ENCODE measurements at regions not wholly inside any gene's neighbourhood (a gene's known extent, or its start where the extent isn't known, plus 50 kb on each side); places are given as distances from the start of the nearest gene placed in this dataset.

- no peak for TF ChIP-seq EZH2phosphoT487 (IDR thresholded peaks at IDR 0.05; ENCODE audit: borderline replicate concordance)
- TF ChIP-seq, protein P1, sequence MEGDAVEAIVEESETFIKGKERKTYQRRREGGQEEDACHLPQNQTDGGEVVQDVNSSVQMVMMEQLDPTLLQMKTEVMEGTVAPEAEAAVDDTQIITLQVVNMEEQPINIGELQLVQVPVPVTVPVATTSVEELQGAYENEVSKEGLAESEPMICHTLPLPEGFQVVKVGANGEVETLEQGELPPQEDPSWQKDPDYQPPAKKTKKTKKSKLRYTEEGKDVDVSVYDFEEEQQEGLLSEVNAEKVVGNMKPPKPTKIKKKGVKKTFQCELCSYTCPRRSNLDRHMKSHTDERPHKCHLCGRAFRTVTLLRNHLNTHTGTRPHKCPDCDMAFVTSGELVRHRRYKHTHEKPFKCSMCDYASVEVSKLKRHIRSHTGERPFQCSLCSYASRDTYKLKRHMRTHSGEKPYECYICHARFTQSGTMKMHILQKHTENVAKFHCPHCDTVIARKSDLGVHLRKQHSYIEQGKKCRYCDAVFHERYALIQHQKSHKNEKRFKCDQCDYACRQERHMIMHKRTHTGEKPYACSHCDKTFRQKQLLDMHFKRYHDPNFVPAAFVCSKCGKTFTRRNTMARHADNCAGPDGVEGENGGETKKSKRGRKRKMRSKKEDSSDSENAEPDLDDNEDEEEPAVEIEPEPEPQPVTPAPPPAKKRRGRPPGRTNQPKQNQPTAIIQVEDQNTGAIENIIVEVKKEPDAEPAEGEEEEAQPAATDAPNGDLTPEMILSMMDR (conservative IDR thresholded peaks at IDR 0.05; ENCODE audit: low read length): no peak
- H3K9me3 ChIP-seq (ENCODE audit: insufficient read depth, low read depth, low read length): no peaks in the 10 kb centered on the region
- H4K20me1 ChIP-seq (ENCODE audit: insufficient read depth, low read length, poor library complexity, severe bottlenecking): no peaks in the 10 kb centered on the region
- H3K4me3 ChIP-seq (ENCODE audit: low read length, poor library complexity, severe bottlenecking): peak overlapping the region; percentile 6
- peaks cover 29% of the 10 kb centered on the region; the same call in 1 of the 2 replicates for H3K36me3 ChIP-seq (ENCODE audit: insufficient read depth, low read length)
- peak overlapping the region; percentile 8 for H3K4me2 ChIP-seq (ENCODE audit: low read depth, low read length, poor library complexity, severe bottlenecking)
- no peak overlapping the region for H2AFZ ChIP-seq (ENCODE audit: low read length)
- no peaks in the 10 kb centered on the region for H3K27me3 ChIP-seq (ENCODE audit: insufficient read depth, low read length, poor library complexity, severe bottlenecking)
- H3K9ac ChIP-seq (ENCODE audit: low read depth, low read length, poor library complexity, severe bottlenecking): no peak overlapping the region
- H3K79me2 ChIP-seq (ENCODE audit: insufficient read depth, low read length): no peaks in the 10 kb centered on the region
- no peaks in the 10 kb centered on the region for H3F3A ChIP-seq (ENCODE audit: low read depth)
- H3K4me1 ChIP-seq (ENCODE audit: insufficient read depth, low read length, poor library complexity, severe bottlenecking): peaks cover 29% of the 10 kb centered on the region
- H3K9me2 ChIP-seq (replicated peaks; ENCODE audit: low read depth, low read length): no peaks in the 10 kb centered on the region
Observed at GRCh38 chr14:71665781-71666180, 266.4 kb upstream of the RGS6 start.

DNA sequence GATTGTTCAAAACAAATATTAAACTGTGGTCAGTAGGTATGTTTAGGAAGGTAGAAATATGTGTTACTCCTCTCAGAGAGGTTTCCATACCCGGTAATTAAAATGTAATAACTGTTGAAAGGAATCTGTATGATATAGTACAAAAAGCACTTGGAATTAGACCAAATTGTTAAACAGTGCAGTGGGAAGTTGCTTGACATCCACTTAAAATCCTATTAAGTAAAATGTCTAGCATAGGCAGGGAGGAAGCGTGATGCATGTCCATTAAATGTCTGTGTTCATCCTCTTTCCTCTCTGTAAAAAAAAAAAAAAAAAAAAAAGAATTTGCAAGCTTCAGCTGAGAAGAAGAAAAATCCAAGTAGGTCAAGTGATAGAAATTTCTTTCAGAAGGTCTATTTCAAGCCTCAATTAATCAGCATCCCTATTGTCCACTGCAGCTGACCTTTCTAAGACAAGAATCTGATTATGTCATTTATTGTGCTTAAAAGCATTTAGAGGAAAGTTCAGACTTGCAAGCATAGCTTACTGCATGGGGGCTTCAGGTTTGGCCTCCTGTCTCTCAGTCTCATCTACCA, 265.6 kb upstream of the RGS6 start:
- Histone ChIP-seq H3K9me2 (replicated peaks; ENCODE audit: low read depth, low read length) (no peaks in the 10 kb centered on the region), H3K4me1 (ENCODE audit: insufficient read depth, low read length, poor library complexity, severe bottlenecking) (peaks cover 37% of the 10 kb centered on the region), H3F3A (ENCODE audit: low read depth) (no peaks in the 10 kb centered on the region), H3K9ac (ENCODE audit: low read depth, low read length, poor library complexity, severe bottlenecking) (no peak overlapping the region), H3K4me3 (ENCODE audit: low read length, poor library complexity, severe bottlenecking) (no peak overlapping the region), H3K79me2 (ENCODE audit: insufficient read depth, low read length) (no peaks in the 10 kb centered on the region), H3K9me3 (ENCODE audit: insufficient read depth, low read depth, low read length) (no peaks in the 10 kb centered on the region), H2AFZ (ENCODE audit: low read length) (no peak overlapping the region), H3K27me3 (ENCODE audit: insufficient read depth, low read length, poor library complexity, severe bottlenecking) (no peaks in the 10 kb centered on the region), H3K4me2 (ENCODE audit: low read depth, low read length, poor library complexity, severe bottlenecking) (no peak overlapping the region), H4K20me1 (ENCODE audit: insufficient read depth, low read length, poor library complexity, severe bottlenecking) (no peaks in the 10 kb centered on the region), H3K36me3 (ENCODE audit: insufficient read depth, low read length) (peaks cover 20% of the 10 kb centered on the region; the same call in 1 of the 2 replicates)
- TF ChIP-seq, protein P1 (conservative IDR thresholded peaks at IDR 0.05; ENCODE audit: low read length): no peak
- TF ChIP-seq EZH2phosphoT487 (IDR thresholded peaks at IDR 0.05; ENCODE audit: borderline replicate concordance): no peak

DNA sequence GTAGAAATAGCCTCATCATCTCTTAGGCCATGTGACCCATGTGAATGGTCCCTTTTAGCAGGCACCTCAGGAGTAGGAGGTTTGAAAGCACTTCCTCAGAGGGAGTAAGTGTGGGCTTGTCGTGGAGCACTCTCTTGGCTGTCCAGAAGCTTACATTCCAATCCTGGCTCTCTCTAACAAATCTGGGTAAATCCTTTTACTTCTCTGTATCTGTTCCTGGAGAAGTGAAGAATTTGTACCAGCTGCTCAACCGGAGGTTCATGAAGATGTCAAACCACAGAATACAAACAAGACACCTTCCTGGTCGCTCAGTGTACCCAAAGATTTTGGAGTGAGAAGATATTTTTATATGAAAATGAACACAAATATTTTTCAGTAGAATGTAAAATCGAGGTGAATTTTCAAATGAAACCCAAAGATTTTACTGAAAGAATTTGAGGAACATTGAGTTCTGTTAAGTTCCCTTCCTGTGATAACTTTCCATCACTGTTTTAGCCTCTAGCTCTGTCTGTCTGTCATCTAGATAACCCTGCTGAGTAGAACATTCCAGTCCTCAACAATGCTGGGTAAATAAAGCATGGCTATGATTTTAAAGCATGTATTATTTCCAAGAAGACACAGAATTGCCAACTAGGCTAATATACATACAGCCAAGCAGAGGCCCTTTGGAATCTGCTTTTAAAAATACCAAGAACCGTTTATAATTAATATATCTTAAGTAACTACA, 263.9 kb upstream of the RGS6 start:
- H3K27me3 ChIP-seq (ENCODE audit: insufficient read depth, low read length, poor library complexity, severe bottlenecking): no peaks in the 10 kb centered on the region
- peaks cover 18% of the 10 kb centered on the region; the same call in 1 of the 2 replicates for H3K36me3 ChIP-seq (ENCODE audit: insufficient read depth, low read length)
- no peaks in the 10 kb centered on the region for H3K9me3 ChIP-seq (ENCODE audit: insufficient read depth, low read depth, low read length)
- no peak overlapping the region for H3K4me3 ChIP-seq (ENCODE audit: low read length, poor library complexity, severe bottlenecking)
- no peaks in the 10 kb centered on the region for H3K9me2 ChIP-seq (replicated peaks; ENCODE audit: low read depth, low read length)
- H3K4me2 ChIP-seq (ENCODE audit: low read depth, low read length, poor library complexity, severe bottlenecking): no peak overlapping the region
- H3K4me1 ChIP-seq (ENCODE audit: insufficient read depth, low read length, poor library complexity, severe bottlenecking): peaks cover 44% of the 10 kb centered on the region
- H2AFZ ChIP-seq (ENCODE audit: low read length): no peak overlapping the region
- H3K9ac ChIP-seq (ENCODE audit: low read depth, low read length, poor library complexity, severe bottlenecking): no peak overlapping the region
- TF ChIP-seq, protein P1 (conservative IDR thresholded peaks at IDR 0.05; ENCODE audit: low read length): no peak
- no peak for TF ChIP-seq EZH2phosphoT487 (IDR thresholded peaks at IDR 0.05; ENCODE audit: borderline replicate concordance)
- no peaks in the 10 kb centered on the region for H4K20me1 ChIP-seq (ENCODE audit: insufficient read depth, low read length, poor library complexity, severe bottlenecking)
- H3K79me2 ChIP-seq (ENCODE audit: insufficient read depth, low read length): no peaks in the 10 kb centered on the region
- H3F3A ChIP-seq (ENCODE audit: low read depth): no peaks in the 10 kb centered on the region

Measured in Loucy (cell line).